GM12891 (cell line): ENCODE measurements at regions not wholly inside any gene's neighbourhood (a gene's known extent, or its start where the extent isn't known, plus 50 kb on each side); places are given as distances from the start of the nearest gene placed in this dataset.

Source experiments
- POLR2AphosphoS5 ChIP-seq: IDR thresholded peaks from 2 replicates; pipeline ENCODE4 v1.6.1; 2011; ENCODE audit warnings: low read depth, low read length, control low read depth
- TAF1 ChIP-seq: IDR thresholded peaks from 2 replicates; pipeline ENCODE4 v1.6.1; 2011; ENCODE audit warnings: low read depth, low read length, control low read depth

DNA sequence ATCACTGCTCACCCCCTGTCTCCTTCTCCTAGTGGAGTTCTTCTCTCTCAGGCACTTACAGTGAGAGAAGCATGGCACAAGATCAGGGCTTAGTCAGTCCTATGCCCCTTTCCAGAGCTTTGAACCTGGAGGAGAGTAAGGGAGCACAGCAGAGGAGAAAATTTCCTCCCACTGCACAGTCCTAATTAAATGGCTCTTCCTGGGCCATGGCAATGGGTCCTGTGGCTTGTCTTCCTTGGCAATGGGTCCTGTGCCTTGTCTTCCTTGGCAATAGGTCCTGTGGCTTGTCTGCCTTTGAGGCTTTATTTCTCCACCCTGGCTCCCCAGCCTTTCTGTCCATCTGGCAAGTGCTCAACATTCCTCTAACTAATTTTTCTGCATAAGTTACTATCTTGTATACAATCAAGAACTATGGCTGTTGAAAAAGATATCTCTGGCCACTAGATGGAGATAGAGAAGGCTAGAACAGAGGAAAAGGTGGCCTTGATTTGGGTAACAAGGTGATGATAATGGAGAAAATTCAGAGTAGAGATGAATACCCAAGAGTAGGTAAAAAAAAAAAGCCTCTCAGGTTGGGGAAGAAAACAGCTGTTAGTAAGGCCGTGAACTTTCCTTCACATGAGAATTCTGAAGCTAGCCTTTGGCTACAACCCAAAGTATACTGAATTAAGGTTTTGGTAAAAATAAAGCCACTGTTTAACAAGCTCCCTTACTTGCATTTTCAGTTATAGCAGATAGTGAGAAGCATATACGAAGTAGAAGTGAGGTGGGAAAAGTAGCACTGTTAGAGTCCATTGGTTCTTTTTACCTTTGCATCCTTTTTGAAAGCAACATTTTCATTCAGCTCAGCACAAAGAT, 504.9 kb downstream of the DOK5 start:
- TF ChIP-seq POLR2AphosphoS5 (no peak), TAF1 (no peak)
